Large intestine (tissue), 3 donors: ENCODE measurements at regions not wholly inside any gene's neighbourhood (a gene's known extent, or its start where the extent isn't known, plus 50 kb on each side); places are given as distances from the start of the nearest gene placed in this dataset.

ENCODE experiments used
- DNase-seq, 2 donors: peaks; one replicate each; pipeline versions ENCODE4 v3.0.0 to v3.0.0-alpha.2; 2013
- H3K27ac ChIP-seq: one replicate; pipeline ENCODE4 v1.5.1; 2013; ENCODE audit warnings: low read length
- H3K27me3 ChIP-seq: 2 replicates; pipeline ENCODE4 v1.6.1; 2013; ENCODE audit warnings: low read length; ENCODE audit not compliant: control insufficient read depth, insufficient read depth
- H3K36me3 ChIP-seq: 2 replicates; pipeline ENCODE4 v1.6.1; 2013; ENCODE audit warnings: low read length; ENCODE audit not compliant: control insufficient read depth, insufficient read depth
- H3K4me1 ChIP-seq: one replicate; pipeline ENCODE4 v1.6.1; 2013; ENCODE audit warnings: low read length; ENCODE audit not compliant: control insufficient read depth, insufficient read depth
- H3K4me3 ChIP-seq: one replicate; pipeline ENCODE4 v1.5.1; 2013; ENCODE audit warnings: low read length
- H3K9me3 ChIP-seq: one replicate; pipeline ENCODE4 v1.6.1; 2013; ENCODE audit warnings: mild to moderate bottlenecking, low read depth, low read length, moderate library complexity; ENCODE audit not compliant: control insufficient read depth
- WGBS: methylation state at CpG from one replicate; pipeline ENCODE4 v1.1.5; 2013; ENCODE audit warnings: low lambda C conversion rate; ENCODE audit not compliant: insufficient coverage; 5-methylcytosine and 5-hydroxymethylcytosine counted together

- no peak for DNase-seq
- H3K27me3 ChIP-seq: peaks cover 46% of the 10 kb centered on the region
- no peaks in the 10 kb centered on the region for H3K9me3 ChIP-seq
- H3K4me3 ChIP-seq: no peak overlapping the region
- WGBS: no CpG with 5 or more reads among the region's 6 CpGs
- no peaks in the 10 kb centered on the region for H3K4me1 ChIP-seq
- H3K36me3 ChIP-seq: no peaks in the 10 kb centered on the region
- no peak overlapping the region for H3K27ac ChIP-seq
Observed at GRCh38 chr1:34648501-34648900, 106.3 kb upstream of the GJB5 start.

- H3K4me3 ChIP-seq: no peak overlapping the region
Observed at GRCh38 chr1:34650090-34650489, 104.8 kb upstream of the GJB5 start.

GRCh38 chr1:34650800-34651199 is 104.0 kb upstream of the GJB5 start:
- Histone ChIP-seq H3K27ac (no peak overlapping the region), H3K4me1 (no peaks in the 10 kb centered on the region), H3K9me3 (no peaks in the 10 kb centered on the region), H3K36me3 (no peaks in the 10 kb centered on the region), H3K4me3 (no peak overlapping the region), H3K27me3 (peaks cover 45% of the 10 kb centered on the region)
- WGBS: no CpG with 5 or more reads among the region's 11 CpGs
- DNase-seq: no peak

More at GRCh38 chr1:34650090-34650489, 104.8 kb upstream of the GJB5 start:
- WGBS: 81% methylated on average over 1 of the region's 1 CpG
- DNase-seq: no peak
- Histone ChIP-seq H3K4me1 (no peaks in the 10 kb centered on the region), H3K36me3 (no peaks in the 10 kb centered on the region), H3K27me3 (peaks cover 45% of the 10 kb centered on the region), H3K27ac (no peak overlapping the region), H3K9me3 (no peaks in the 10 kb centered on the region)

GRCh38 chr1:34653110-34653509 is 101.7 kb upstream of the GJB5 start:
- H3K4me1 ChIP-seq: no peaks in the 10 kb centered on the region
- H3K4me3 ChIP-seq: no peak overlapping the region
- 57% methylated on average over 3 of the region's 7 CpGs for WGBS
- H3K27ac ChIP-seq: no peak overlapping the region
- no peak for DNase-seq
- peaks cover 40% of the 10 kb centered on the region for H3K27me3 ChIP-seq
- no peaks in the 10 kb centered on the region for H3K36me3 ChIP-seq
- H3K9me3 ChIP-seq: no peaks in the 10 kb centered on the region

GRCh38 chr1:34655206-34655874 is 99.5 kb upstream of the GJB5 start:
- H3K36me3 ChIP-seq: no peaks in the 10 kb centered on the region
- WGBS: 78% methylated on average over 3 of the region's 4 CpGs
- H3K27me3 ChIP-seq: peaks cover 36% of the 10 kb centered on the region
- no peak overlapping the region for H3K27ac ChIP-seq
- no peaks in the 10 kb centered on the region for H3K4me1 ChIP-seq
- H3K9me3 ChIP-seq: no peaks in the 10 kb centered on the region
- no peak for DNase-seq
- no peak overlapping the region for H3K4me3 ChIP-seq

- Histone ChIP-seq H3K4me3 (no peak overlapping the region), H3K9me3 (no peaks in the 10 kb centered on the region), H3K27me3 (peaks cover 33% of the 10 kb centered on the region), H3K27ac (no peak overlapping the region), H3K36me3 (no peaks in the 10 kb centered on the region), H3K4me1 (no peaks in the 10 kb centered on the region)
- DNase-seq: no peak
- WGBS: 83% methylated on average over 1 of the region's 4 CpGs
Observed at GRCh38 chr1:34655875-34656240, 99.0 kb upstream of the GJB5 start.

GRCh38 chr1:34656299-34656698 is 98.5 kb upstream of the GJB5 start:
- Histone ChIP-seq H3K27me3 (peaks cover 33% of the 10 kb centered on the region), H3K9me3 (no peaks in the 10 kb centered on the region), H3K4me3 (no peak overlapping the region), H3K27ac (no peak overlapping the region), H3K36me3 (no peaks in the 10 kb centered on the region), H3K4me1 (no peaks in the 10 kb centered on the region)
- WGBS: 100% methylated on average over 1 of the region's 3 CpGs
- DNase-seq: no peak

GRCh38 chr1:34656731-34657130 is 98.1 kb upstream of the GJB5 start:
- Histone ChIP-seq H3K27ac (no peak overlapping the region), H3K9me3 (no peaks in the 10 kb centered on the region), H3K4me1 (no peaks in the 10 kb centered on the region), H3K36me3 (no peaks in the 10 kb centered on the region), H3K4me3 (no peak overlapping the region), H3K27me3 (peaks cover 33% of the 10 kb centered on the region)
- 49% methylated on average over 2 of the region's 8 CpGs for WGBS
- no peak for DNase-seq

GRCh38 chr1:34657266-34657665 is 97.6 kb upstream of the GJB5 start:
- H3K27me3 ChIP-seq: peaks cover 32% of the 10 kb centered on the region
- H3K9me3 ChIP-seq: no peaks in the 10 kb centered on the region
- no peak for DNase-seq
- no peaks in the 10 kb centered on the region for H3K36me3 ChIP-seq
- H3K27ac ChIP-seq: no peak overlapping the region
- peaks cover 2% of the 10 kb centered on the region for H3K4me1 ChIP-seq
- H3K4me3 ChIP-seq: no peak overlapping the region

GRCh38 chr1:34657849-34658248 is 97.0 kb upstream of the GJB5 start:
- Histone ChIP-seq H3K4me1 (peaks cover 8% of the 10 kb centered on the region), H3K36me3 (no peaks in the 10 kb centered on the region), H3K9me3 (no peaks in the 10 kb centered on the region), H3K4me3 (no peak overlapping the region), H3K27ac (no peak overlapping the region), H3K27me3 (peaks cover 27% of the 10 kb centered on the region)
- DNase-seq: no peak
- no CpG with 5 or more reads among the region's 2 CpGs for WGBS

GRCh38 chr1:34663031-34663430 is 91.8 kb upstream of the GJB5 start:
- Histone ChIP-seq H3K27me3 (peaks cover 9% of the 10 kb centered on the region), H3K9me3 (no peaks in the 10 kb centered on the region), H3K36me3 (no peaks in the 10 kb centered on the region), H3K4me1 (peaks cover 11% of the 10 kb centered on the region), H3K27ac (peak overlapping the region; percentile 65), H3K4me3 (no peak overlapping the region)
- DNase-seq: peak; percentile 61 to 73
